ENCODE measurements at regions not wholly inside any gene's neighbourhood (a gene's known extent, or its start where the extent isn't known, plus 50 kb on each side); places are given as distances from the start of the nearest gene placed in this dataset.

DNA sequence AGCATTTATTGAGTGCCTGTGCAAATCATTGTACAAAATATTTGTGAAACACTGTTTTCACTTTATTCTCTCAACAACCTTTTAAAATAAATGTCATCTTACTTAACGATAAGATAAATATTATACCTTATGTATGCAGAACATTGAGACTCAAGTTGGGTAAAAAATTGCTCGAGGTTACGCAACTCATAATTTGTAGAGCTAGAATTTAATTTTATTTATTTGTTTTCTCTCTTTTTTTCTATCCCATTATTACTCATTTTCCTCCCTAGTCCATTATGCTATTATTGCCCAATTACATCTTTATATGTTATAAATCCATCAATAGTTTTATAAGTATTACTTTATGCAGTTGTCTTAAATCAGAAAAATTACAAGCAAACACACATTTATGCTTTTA is 77.4 kb upstream of the ELOVL5 start (continued):
- TF ChIP-seq, protein P1, sequence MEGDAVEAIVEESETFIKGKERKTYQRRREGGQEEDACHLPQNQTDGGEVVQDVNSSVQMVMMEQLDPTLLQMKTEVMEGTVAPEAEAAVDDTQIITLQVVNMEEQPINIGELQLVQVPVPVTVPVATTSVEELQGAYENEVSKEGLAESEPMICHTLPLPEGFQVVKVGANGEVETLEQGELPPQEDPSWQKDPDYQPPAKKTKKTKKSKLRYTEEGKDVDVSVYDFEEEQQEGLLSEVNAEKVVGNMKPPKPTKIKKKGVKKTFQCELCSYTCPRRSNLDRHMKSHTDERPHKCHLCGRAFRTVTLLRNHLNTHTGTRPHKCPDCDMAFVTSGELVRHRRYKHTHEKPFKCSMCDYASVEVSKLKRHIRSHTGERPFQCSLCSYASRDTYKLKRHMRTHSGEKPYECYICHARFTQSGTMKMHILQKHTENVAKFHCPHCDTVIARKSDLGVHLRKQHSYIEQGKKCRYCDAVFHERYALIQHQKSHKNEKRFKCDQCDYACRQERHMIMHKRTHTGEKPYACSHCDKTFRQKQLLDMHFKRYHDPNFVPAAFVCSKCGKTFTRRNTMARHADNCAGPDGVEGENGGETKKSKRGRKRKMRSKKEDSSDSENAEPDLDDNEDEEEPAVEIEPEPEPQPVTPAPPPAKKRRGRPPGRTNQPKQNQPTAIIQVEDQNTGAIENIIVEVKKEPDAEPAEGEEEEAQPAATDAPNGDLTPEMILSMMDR (IDR thresholded peaks at IDR 0.05 in 2 of 3, conservative IDR thresholded peaks at IDR 0.05 in 1 of 3; ENCODE audit: borderline replicate concordance in 1 of 3, insufficient read depth in 1 of 3, low read depth in 2 of 3, low read length in 2 of 3) = no peak
- TF ChIP-seq SIN3A (IDR thresholded peaks at IDR 0.05; ENCODE audit: low read depth) (no peak), JUND (IDR thresholded peaks at IDR 0.05) (no peak)
- TF ChIP-seq, protein P2, sequence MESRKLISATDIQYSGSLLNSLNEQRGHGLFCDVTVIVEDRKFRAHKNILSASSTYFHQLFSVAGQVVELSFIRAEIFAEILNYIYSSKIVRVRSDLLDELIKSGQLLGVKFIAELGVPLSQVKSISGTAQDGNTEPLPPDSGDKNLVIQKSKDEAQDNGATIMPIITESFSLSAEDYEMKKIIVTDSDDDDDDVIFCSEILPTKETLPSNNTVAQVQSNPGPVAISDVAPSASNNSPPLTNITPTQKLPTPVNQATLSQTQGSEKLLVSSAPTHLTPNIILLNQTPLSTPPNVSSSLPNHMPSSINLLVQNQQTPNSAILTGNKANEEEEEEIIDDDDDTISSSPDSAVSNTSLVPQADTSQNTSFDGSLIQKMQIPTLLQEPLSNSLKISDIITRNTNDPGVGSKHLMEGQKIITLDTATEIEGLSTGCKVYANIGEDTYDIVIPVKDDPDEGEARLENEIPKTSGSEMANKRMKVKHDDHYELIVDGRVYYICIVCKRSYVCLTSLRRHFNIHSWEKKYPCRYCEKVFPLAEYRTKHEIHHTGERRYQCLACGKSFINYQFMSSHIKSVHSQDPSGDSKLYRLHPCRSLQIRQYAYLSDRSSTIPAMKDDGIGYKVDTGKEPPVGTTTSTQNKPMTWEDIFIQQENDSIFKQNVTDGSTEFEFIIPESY (IDR thresholded peaks at IDR 0.05; ENCODE audit: extremely low read depth, insufficient replicate concordance, low read length) = no peak

DNA sequence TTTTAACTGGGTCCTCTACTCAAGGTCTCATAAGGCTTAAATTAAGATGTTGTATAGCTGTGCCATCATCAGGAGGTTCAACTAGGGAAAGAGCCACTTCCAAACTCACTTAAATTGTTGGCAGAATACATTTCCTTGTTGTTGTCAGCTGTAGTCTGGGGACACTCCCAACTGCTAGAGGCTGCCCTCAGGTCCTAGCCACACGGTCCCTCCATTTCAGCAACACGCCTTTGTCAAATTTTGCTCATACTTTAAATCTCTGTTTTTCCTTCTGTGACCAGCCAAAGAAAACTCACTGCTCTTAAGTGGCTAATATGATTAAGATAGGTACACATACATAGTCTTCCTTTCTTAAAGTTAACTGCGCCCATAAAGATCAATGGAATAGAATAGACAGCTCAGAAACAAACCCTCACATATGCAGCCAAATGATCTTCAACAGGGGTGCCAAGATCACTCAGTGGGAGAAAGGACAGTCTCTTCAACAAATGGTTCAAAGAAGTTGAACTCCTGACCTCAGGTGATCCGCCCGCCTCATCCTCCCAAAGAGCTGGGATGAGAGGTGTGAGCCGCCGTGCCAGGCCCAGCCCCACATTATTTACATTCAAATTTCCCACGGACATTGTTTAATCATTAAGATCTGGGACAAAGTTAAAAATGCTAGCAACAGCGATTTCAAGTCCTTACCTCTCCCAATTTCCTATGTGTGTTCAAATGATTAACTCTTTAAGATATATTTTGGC is 76.4 kb upstream of the ELOVL5 start:
- no TSS peak for BruUV-seq (replicated peaks)

More for the DNA sequence above, 76.4 kb upstream of the ELOVL5 start:
- ChIA-PET POLR2A (no interaction called here), RAD21 (ENCODE audit: low non-redundant PET in 1 of 2, low total read pairs in 2 of 2, uncharacterized antibody in 2 of 2, unreplicated experiment in 2 of 2) (no interaction called here), CTCF (no interaction called here)
- intact Hi-C loops (cut with micrococcal nuclease) = no loop called here
- Histone ChIP-seq H4K20me1 (ENCODE audit: insufficient read depth) (no peaks in the 10 kb centered on the region), H3K9me2 (ENCODE audit: insufficient read depth) (no peaks in the 10 kb centered on the region), H3K4me2 (ENCODE audit: low read length) (no peak overlapping the region), H3K79me2 (ENCODE audit: insufficient read depth, low read length) (no peaks in the 10 kb centered on the region), H3K4me1 (ENCODE audit: control insufficient read depth in 1 of 2, insufficient read depth in 2 of 2, low read length in 2 of 2) (no peaks in the 10 kb centered on the region), H3K27ac (ENCODE audit: low read depth, low read length) (no peak overlapping the region), H3K27me3 (ENCODE audit: insufficient read depth, low read length) (no peaks in the 10 kb centered on the region), H2AFZ (ENCODE audit: low read depth, low read length, poor library complexity, severe bottlenecking) (no peak overlapping the region), H3K36me3 (ENCODE audit: control insufficient read depth in 1 of 2, insufficient read depth in 2 of 2, low read length in 2 of 2) (no peaks in the 10 kb centered on the region), H3K4me3 (replicated peaks in 1 of 2; ENCODE audit: low read depth in 1 of 2, low read length in 2 of 2) (no peak overlapping the region), H3K9ac (ENCODE audit: low read length) (no peak overlapping the region), H3K9me3 (ENCODE audit: control insufficient read depth in 1 of 2, insufficient read depth in 1 of 2, low read depth in 1 of 2, low read length in 2 of 2) (no peaks in the 10 kb centered on the region)
- no peak for TF ChIP-seq TCF7L2 (IDR thresholded peaks at IDR 0.05; ENCODE audit: borderline replicate concordance, extremely low read depth, insufficient read depth, insufficient read length)
- ATAC-seq = no peak
- no peak for DNase-seq (ENCODE audit: low read depth, low spot score)

Data from HCT116 (cell line).